HG02610 (cell line): ENCODE measurements at regions not wholly inside any gene's neighbourhood (a gene's known extent, or its start where the extent isn't known, plus 50 kb on each side); places are given as distances from the start of the nearest gene placed in this dataset.
"Not testable (repeated sequence)": the region's sequence is repeated elsewhere in the genome, so short reads cannot be mapped to it uniquely, and the experiment has no call there.

ENCODE experiments used
- ATAC-seq: cut with Tn5 transposase; IDR thresholded peaks from one replicate; pipeline ENCODE4 v1.9.1; 2021; ENCODE audit warnings: mild to moderate bottlenecking, moderate library complexity; ENCODE audit not compliant: unreplicated experiment

- ATAC-seq = no peak
Observed at GRCh38 chr3:118495206-118495605, 539.4 kb downstream of the IGSF11 start.

GRCh38 chr3:118497274-118497673 lies 537.4 kb downstream of the IGSF11 start:
- ATAC-seq = no peak

DNA sequence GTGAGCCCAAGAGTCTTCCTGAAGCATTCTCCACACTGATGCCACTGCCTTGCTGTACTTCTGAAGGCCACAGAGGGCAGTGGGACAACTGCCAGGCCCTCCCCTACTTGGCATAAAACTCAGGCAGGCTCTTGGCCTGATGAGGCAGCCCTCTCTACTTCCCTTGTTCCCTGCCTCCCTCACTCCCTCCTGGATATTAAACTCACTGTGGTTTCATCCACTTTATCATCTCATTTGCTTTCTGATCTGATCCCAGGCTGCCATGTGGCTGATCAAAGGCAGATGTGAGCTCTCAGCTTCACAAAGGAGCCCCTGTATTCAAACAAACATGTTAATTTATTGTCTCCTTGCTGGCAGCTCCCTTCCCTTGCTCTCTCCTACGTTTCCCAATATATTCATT lies 533.5 kb downstream of the IGSF11 start:
- ATAC-seq = no peak

GRCh38 chr3:118504906-118505305 lies 529.7 kb downstream of the IGSF11 start:
- ATAC-seq = no peak

GRCh38 chr3:118505784-118506183 lies 528.9 kb downstream of the IGSF11 start:
- ATAC-seq = no peak

DNA sequence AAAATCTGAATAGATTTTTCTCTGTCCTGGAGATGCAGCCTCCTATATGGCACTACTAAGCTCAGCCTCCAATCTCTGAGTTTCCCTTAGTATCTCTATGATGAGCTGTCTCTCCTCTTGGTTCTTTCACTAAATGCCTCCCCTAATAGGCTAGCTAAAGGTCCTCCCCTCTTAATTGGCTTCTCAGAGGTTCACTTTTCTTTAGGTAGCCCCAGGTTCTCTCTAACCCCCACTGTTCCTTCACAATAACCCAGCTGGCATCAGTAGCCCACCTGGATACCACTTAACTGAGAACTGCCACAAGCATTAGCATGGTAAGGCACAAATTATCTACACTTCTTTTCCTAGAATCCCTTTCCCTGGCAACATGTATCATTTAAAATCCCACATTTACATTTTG lies 523.2 kb downstream of the IGSF11 start:
- ATAC-seq = no peak

- no peak for ATAC-seq
Observed at GRCh38 chr3:118512301-118512700, 522.3 kb downstream of the IGSF11 start.

DNA sequence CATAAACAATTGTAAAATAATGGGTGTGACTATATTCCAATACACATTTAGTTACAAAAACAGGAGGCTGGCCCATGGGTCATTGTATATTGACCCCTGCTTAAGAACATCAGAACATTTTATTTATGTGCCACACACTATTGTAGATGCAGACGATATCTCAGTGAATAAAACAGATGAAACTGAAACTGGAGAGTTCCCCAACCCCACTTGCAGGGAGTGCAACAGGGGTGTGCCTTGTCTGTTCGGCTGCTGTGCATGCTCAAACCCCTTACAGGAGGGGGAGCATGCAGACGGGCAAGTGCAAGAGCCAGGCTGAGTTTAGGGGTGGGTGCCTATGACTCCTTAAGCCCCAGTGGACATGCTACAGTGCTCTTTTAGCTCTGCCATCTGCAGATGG lies 509.6 kb downstream of the IGSF11 start:
- ATAC-seq = no peak

DNA sequence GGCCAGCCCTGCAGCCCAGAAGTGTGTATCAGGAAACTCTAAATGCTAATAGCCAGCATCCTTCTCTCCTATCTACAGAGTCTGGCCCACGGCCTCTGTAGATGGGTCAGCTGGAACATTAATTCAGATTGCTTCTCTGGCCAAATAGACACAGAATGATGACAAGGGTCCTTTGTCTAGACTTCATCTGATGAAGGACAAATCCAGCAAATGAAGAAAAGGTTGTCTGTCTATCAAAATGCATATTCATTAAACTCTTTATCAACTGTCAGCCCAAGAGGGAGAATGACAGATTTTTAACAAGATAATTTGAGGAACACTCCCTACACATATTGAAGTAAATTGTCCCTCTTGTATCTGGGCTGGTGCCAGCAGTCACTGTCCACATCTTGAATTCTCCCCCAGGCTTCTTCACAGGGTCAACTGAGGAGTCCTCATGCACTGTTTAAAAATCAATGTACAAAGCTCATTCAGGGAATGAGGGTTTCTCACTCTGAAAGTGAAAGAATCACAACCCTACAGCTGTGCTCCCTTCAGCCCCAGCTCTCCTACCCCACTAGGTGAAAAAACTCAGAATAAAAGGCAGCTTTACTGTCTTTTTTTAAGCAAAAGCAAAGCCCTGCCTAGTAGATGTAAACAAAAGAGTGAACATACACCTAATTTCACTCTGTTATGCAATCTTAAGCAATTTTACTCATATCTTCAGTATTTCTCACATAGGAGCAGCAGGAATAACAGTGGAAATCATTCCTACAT lies 507.7 kb downstream of the IGSF11 start:
- no peak for ATAC-seq

- ATAC-seq = no peak
Observed at GRCh38 chr3:118527514-118528044, 507.1 kb downstream of the IGSF11 start.

DNA sequence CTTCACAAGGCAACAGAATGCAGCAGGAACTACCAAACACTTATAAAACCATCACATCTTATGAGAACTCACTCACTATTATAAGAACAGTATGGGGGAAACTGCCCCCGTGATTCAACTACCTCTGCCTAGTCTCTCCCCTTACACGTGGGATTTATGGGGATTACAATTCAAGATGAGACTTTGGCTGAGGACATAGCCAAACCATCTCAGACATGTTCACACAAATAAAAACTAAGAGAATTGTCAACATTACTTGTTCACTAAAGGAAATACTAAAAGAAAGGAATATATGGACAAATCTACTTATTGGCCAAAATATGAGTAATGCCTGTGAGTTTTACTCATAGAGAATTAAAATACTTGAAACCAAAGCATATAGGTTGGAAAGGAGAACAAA lies 505.1 kb downstream of the IGSF11 start:
- ATAC-seq = no peak

DNA sequence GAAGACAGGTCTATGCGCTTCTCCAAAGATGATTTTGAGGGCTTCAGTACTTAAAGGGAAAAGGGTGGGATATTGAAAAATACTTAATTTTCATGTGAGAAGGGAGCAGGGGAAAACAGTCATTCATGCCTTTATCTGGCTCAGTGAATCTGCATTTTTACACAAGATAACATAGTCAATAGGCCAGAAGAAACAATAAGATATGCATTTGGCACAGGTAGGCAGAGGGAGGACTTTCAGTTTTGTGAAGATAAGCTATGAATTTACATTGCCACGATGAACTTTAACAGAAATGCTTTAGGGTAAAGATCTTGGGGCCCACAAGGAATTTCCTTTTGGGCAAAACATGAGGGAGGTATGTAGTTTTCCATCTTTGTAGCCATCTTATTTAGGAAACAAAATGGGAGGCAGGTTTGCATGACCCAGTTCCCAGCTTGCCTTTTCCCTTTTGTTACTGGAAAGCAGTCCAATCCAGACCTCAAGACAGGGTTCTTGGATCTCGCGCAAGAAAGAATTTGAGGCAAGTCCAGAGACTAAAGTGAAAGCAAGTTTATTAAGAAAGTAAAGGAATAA lies 504.2 kb downstream of the IGSF11 start:
- no peak for ATAC-seq

DNA sequence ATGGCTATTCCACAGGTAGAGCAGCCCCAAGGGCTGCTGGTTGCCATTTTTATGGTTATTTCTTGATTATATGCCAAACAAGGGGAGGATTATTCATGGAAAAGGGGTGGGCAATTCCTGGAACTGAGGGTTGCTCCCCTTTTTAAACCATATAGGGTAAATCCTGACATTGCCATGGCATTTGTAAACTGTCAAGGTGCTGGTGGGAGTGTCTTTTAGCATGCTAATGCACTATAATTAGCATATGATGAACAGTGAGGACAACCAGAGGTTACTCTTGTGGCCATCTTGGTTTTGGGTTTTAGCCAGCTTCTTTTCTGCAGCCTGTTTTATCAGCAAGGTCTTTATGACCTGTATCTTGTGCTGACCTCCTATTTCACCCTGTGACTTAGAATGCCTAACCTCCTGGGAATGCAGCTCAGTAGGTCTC lies 503.7 kb downstream of the IGSF11 start:
- not testable (repeated sequence) for ATAC-seq

GRCh38 chr3:118531816-118532215 lies 502.8 kb downstream of the IGSF11 start:
- ATAC-seq = no peak

DNA sequence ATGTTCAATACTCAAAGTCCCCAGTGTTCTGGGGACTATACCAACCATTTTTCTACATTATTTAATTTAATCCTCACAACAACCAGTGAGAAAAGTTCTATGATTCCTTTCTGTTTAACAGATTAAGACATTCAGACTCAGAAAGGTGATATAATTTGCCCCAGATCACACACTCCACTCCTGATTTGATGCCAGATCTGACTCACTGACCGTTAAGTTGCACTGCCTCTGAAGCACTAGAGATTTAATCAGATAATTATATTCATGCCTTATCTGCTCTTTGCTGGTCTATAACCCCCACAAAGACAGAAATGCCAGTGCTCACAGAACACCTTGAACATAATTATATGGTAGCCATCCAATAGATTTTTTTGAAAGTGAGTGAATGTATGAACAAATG lies 501.0 kb downstream of the IGSF11 start:
- ATAC-seq = no peak

DNA sequence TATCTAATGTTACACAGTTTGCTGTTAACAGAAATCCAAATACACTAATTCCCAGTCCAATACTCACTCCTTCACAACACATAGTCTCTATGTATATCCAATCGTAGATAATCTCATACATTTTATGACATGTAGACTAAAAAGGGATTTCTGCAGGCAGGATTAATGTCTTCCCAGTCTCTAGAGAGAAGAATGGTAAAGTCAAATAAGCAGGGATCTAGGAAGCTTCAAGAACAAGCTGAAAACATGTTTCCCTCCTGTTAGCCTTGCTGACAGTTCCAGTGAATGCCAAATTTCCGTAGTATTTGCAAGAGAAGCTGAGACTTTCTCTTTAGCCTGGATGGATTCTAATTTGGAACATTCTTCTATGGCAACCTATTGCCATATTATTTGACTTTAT lies 500.1 kb downstream of the IGSF11 start:
- ATAC-seq = no peak

DNA sequence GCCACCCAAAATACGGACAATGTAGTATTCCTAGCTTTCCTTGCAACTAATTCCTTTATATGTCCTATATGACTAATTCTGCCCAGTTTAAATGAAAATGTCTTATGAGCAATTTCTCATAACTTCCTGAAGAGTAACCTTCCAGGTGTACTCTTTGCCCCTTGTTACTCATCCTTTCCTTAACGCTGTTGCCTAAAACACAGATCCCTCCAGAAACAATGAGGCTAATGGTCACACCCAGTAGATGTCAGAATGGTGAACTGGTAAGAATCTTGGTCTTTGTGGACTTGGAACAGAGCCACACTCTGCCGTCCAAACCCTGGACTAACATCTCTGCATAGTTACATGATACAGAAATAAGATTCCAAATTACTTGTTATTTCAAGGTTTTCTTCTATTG lies 497.9 kb downstream of the IGSF11 start:
- no peak for ATAC-seq

DNA sequence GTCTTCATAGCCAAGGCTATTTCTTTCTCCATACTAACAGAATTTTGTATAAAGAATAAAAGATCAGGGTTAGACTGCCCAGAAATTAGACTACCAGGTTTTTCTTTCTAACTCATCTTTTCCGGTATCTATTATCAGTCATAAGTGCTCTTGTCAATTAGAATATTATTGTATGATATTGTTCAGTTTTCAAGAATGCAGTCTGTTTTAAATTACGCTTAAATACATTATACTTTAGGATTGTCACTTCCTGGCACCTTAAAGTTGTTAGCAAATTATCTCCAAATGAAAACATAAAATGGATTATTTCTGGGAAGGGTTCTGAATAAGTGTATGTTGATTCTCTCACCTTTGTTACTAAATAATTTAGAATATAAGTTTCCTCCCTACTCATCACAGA lies 497.2 kb downstream of the IGSF11 start:
- ATAC-seq = no peak

GRCh38 chr3:118538187-118538586 lies 496.5 kb downstream of the IGSF11 start:
- ATAC-seq = no peak

GRCh38 chr3:118539820-118540447 lies 494.7 kb downstream of the IGSF11 start:
- not testable (repeated sequence) for ATAC-seq

- ATAC-seq = not testable (repeated sequence)
Observed at GRCh38 chr3:118540448-118540821, 494.2 kb downstream of the IGSF11 start.

DNA sequence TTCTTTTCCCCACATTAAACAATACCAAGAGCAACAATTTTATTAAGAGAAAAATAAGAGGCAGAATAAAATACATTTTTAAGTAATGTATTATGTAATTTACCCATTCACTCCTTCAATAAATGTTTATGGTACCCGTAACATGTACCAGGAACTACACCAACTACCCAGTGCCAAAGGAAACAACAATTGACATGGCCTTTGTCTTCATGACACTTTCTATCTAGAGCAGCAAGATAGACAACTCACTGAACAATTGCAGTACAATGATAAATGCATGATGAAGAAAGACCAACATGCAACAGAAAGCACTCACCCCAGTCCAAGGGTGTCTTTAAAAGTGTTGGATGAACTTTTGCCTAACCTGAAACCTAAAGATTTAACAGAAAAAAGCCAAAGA lies 493.8 kb downstream of the IGSF11 start:
- no peak for ATAC-seq
